ENCODE measurements at regions not wholly inside any gene's neighbourhood (a gene's known extent, or its start where the extent isn't known, plus 50 kb on each side); places are given as distances from the start of the nearest gene placed in this dataset.
"Not testable (repeated sequence)": the region's sequence is repeated elsewhere in the genome, so short reads cannot be mapped to it uniquely, and the experiment has no call there.

DNA sequence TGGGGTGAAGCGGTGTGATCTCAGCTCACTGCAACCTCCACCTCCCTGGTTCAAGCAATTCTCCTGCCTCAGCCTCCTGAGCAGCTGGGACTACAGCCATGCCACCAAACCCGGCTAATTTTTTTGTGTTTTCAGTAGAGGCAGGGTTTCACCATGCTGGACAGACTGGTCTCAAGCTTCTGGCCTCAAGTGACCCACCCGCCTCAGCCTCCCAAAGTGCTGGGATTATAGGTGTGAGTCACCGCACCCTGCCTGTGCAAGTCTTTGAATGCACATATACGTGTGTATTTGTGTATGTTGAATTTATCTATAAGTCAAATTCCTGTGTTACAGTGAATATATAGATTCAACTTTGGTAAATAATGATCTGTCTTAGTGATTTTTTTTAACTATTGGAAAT is 898.2 kb upstream of the ATXN7L3B start:
- POLR2A ChIA-PET (ENCODE audit: partially characterized antibody); FAIRE-seq: not testable (repeated sequence)
- 97% methylated on average over 5 of the region's 5 CpGs; no CpG with 5 or more reads in 1 of the 2 experiments for WGBS, 2 experiments (ENCODE audit: extremely low coverage in 1 of 2, insufficient coverage in 1 of 2, insufficient read length in 1 of 2, insufficient replicate concordance in 2 of 2, low coverage in 1 of 2, low lambda C conversion rate in 2 of 2, missing lambda C conversion rate in 1 of 2)

More for the DNA sequence above, 898.2 kb upstream of the ATXN7L3B start:
- H2BK20ac ChIP-seq (ENCODE audit: low read length); H2AFZ ChIP-seq (ENCODE audit: low read length); H3K4me2 ChIP-seq (ENCODE audit: insufficient read depth in 1 of 2, low read depth in 2 of 2, low read length in 2 of 2); H3K9me3 ChIP-seq (ENCODE audit: insufficient read depth in 2 of 2, low read depth in 1 of 2, low read length in 1 of 2); H2BK120ac ChIP-seq (replicated peaks; ENCODE audit: low read depth, low read length); H3K56ac ChIP-seq (replicated peaks; ENCODE audit: insufficient read length, low read depth, low read length); H3K9ac ChIP-seq (replicated peaks in 1 of 4; ENCODE audit: extremely low read depth in 1 of 4, low read depth in 3 of 4, low read length in 3 of 4); H4K91ac ChIP-seq (replicated peaks; ENCODE audit: insufficient read length, low read length); H3K36me3 ChIP-seq (ENCODE audit: control insufficient read depth in 2 of 4, insufficient read depth in 4 of 4, low read length in 3 of 4); H2BK15ac ChIP-seq (ENCODE audit: low read length); H3K27me3 ChIP-seq (replicated peaks in 1 of 4; ENCODE audit: control insufficient read depth in 3 of 4, extremely low read depth in 1 of 4, insufficient read depth in 3 of 4, low read length in 3 of 4); H4K8ac ChIP-seq (ENCODE audit: extremely low read depth, insufficient read depth, low read length); H3K4me3 ChIP-seq (ENCODE audit: extremely low read depth in 1 of 4, insufficient read depth in 2 of 4, low read depth in 3 of 4, low read length in 4 of 4); DNase-seq (ENCODE audit: low read depth in 1 of 2, low spot score in 2 of 2); H3K79me2 ChIP-seq (ENCODE audit: control insufficient read depth in 1 of 2, insufficient read depth in 2 of 2, low read length in 2 of 2); H3K27ac ChIP-seq (ENCODE audit: low read depth, low read length); H3K4me1 ChIP-seq (replicated peaks in 1 of 4; ENCODE audit: control insufficient read depth in 3 of 4, insufficient read depth in 4 of 4, low read length in 3 of 4); H3K18ac ChIP-seq (ENCODE audit: extremely low read depth, low read length); H2BK12ac ChIP-seq (ENCODE audit: low read depth, low read length); H4K20me1 ChIP-seq (replicated peaks in 1 of 2; ENCODE audit: control insufficient read depth in 1 of 2, insufficient read depth in 2 of 2, low read length in 2 of 2); H2BK5ac ChIP-seq (ENCODE audit: low read depth, low read length); H3K4ac ChIP-seq (replicated peaks; ENCODE audit: insufficient read length, low read depth, low read length); H3K23me2 ChIP-seq (ENCODE audit: low read depth, low read length); H3K79me1 ChIP-seq (ENCODE audit: low read depth, low read length); CTCF ChIA-PET (ENCODE audit: partially characterized antibody); H3K14ac ChIP-seq (ENCODE audit: insufficient read length); H3K23ac ChIP-seq (ENCODE audit: insufficient read length); H2AK5ac ChIP-seq (ENCODE audit: low read depth, low read length); H4K5ac ChIP-seq (ENCODE audit: insufficient read length, low read depth, low read length): not testable (repeated sequence)

Data from H1 (cell line).